ENCODE measurements at regions not wholly inside any gene's neighbourhood (a gene's known extent, or its start where the extent isn't known, plus 50 kb on each side); places are given as distances from the start of the nearest gene placed in this dataset.

DNA sequence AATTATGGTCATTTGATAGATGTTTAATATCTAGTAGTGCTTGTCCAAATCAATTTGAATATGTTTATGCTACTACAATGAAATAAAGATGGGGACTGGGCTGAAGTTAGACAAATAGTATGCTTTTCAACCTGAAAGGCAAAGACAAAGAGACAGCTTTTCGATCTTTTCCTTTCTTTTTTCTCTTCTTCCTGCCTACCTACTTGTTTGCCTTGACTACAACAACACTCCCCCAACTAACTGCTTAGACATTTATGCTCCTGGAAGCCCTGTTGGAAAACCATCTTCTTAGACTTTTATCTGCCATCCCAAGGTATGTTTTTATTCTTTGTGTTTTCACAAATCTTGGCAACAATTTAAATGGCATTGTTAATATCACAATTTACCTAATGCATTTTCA, 374.4 kb upstream of the DDI1 start:
- TF ChIP-seq CTCF (conservative IDR thresholded peaks at IDR 0.05) = no peak
- H3K27ac ChIP-seq = no peak overlapping the region

GRCh38 chr11:103662880-103663279, 373.6 kb upstream of the DDI1 start:
- H3K27ac ChIP-seq = no peak overlapping the region
- no peak for TF ChIP-seq CTCF (conservative IDR thresholded peaks at IDR 0.05)

DNA sequence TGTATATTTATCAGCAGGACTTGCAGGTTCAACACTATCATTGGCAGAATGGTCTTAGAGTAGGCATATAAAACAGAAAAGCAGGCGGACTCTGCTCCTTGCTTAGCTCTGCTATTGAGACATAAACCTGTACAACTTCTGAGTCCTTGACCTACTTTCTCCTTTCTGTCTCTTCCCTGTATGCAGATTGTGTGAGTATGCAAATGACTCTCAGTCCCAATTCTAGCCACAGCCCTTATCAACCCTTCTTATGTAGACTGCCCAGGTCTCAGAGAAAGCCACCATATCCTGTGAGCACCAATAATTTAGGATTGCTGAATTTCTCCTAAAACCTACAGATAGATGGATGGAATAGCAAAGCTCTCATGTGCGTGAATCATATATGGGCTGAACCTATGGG, 367.6 kb upstream of the DDI1 start:
- TF ChIP-seq CTCF (conservative IDR thresholded peaks at IDR 0.05) = no peak
- no peak overlapping the region for H3K27ac ChIP-seq

GRCh38 chr11:103671143-103671651, 365.2 kb upstream of the DDI1 start:
- no peak overlapping the region for H3K27ac ChIP-seq
- peak; percentile 40 for TF ChIP-seq CTCF (conservative IDR thresholded peaks at IDR 0.05)

DNA sequence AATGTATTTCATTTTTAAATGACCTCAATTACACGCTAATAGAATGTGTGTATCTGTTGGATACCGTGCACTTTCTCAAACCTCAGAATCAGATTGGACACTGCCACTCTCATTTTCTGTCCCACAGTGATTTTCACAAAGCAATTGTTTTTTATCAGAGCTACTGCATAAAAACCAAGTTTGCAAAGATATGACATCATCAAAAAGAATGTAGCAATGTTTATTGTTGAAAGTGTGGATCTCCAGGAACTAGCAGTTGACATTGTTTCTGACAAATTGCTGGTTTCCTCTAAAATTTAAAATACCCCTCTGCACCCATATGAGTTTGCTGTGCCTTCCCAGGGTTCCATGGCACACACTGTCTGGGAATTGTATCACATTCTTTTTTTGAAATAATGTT, 362.7 kb upstream of the DDI1 start:
- TF ChIP-seq CTCF (conservative IDR thresholded peaks at IDR 0.05) = no peak
- no peak overlapping the region for H3K27ac ChIP-seq

GRCh38 chr11:103676413-103676812, 360.0 kb upstream of the DDI1 start:
- no peak for TF ChIP-seq CTCF (conservative IDR thresholded peaks at IDR 0.05)
- no peak overlapping the region for H3K27ac ChIP-seq

- H3K27ac ChIP-seq = no peak overlapping the region
- TF ChIP-seq CTCF (conservative IDR thresholded peaks at IDR 0.05) = no peak
Observed at GRCh38 chr11:103680826-103681225, 355.6 kb upstream of the DDI1 start.

DNA sequence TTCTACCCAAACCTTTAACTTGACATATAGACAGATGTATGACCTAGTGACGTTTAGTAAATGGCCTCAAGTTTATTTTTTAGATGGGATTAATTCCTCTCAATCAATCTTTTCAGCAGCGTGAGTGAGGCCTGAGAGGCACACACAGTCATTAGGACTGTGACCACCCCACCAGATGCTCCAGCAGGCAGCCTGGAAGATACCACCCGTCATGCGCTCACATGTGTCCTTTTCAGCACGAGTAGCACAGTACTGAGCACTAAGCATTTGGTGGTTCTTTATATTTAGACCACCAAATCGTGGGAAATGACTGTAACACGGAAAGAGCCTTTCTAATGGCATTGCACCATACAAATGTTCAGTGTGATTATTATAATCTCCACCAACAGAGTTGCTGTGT, 354.6 kb upstream of the DDI1 start:
- TF ChIP-seq CTCF (conservative IDR thresholded peaks at IDR 0.05) = no peak

More for the DNA sequence above, 354.6 kb upstream of the DDI1 start:
- no peak overlapping the region for H3K27ac ChIP-seq
